ENCODE measurements at regions not wholly inside any gene's neighbourhood (a gene's known extent, or its start where the extent isn't known, plus 50 kb on each side); places are given as distances from the start of the nearest gene placed in this dataset.
A peak's percentile ranks its signal among the peaks of the same experiment; 100 is the strongest.

DNA sequence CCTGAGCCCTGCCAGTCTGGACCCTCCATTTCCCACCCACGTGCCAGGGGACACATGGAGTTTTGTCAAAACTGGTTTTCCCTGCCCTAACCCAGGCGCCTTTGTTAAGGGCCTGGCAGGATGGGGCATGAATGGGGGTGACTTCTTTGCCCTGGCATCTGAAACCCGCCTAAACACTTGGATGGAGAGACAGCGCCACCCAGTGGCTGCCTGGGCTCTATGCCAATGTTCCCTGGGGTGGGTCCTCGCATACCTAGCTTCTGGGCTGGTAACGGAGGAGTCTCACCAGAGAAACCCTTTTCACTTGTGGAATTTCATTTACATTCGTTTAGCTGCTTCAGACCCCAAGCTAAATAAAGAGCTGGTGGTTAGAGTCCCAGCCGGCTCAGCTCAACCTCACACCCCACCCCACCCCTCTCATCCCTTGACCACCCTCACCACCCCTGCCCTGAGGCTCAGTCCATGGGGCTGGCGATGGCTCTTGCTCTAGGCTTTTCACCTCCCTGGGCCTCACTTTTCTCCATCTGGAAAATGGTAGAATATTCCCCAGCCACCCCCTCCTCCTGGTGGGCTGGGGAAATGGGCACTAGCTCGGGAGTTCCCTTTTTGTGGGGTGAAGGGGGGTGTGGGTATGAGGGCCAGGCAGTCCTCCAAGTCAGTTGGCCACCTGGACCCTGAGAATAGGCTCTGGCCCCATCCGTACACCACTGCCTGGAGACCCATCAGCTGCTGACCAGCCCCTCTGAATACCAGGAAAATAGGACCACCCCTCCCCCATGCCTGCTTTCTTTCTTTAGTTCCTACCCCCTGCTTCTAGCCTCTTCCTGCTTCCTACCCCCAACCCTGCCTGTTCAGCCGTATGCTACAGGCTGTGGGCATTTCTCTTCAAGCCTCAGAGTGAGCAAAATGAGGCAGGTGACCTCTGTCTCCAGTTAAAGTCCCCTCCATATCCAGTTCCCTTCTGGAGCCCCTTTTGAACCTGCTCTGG lies 57.1 kb upstream of the PJA1 start:
- H3K9me3 ChIP-seq, result no peaks in the 10 kb centered on the region
- 20 to 29% methylated on average over 11 to 12 of the region's 12 CpGs for WGBS, 2 donors
- H3K27ac ChIP-seq, result no peak overlapping the region
- ATAC-seq (peak; percentile 75 to 90 (median 80)), DNase-seq (peak; percentile 49 to 73)
- H3K36me3 ChIP-seq, result no peaks in the 10 kb centered on the region
- peaks cover 0 to 30% (median 0%) of the 10 kb centered on the region in 7 donors for H3K27me3 ChIP-seq
- TF ChIP-seq, protein P1, sequence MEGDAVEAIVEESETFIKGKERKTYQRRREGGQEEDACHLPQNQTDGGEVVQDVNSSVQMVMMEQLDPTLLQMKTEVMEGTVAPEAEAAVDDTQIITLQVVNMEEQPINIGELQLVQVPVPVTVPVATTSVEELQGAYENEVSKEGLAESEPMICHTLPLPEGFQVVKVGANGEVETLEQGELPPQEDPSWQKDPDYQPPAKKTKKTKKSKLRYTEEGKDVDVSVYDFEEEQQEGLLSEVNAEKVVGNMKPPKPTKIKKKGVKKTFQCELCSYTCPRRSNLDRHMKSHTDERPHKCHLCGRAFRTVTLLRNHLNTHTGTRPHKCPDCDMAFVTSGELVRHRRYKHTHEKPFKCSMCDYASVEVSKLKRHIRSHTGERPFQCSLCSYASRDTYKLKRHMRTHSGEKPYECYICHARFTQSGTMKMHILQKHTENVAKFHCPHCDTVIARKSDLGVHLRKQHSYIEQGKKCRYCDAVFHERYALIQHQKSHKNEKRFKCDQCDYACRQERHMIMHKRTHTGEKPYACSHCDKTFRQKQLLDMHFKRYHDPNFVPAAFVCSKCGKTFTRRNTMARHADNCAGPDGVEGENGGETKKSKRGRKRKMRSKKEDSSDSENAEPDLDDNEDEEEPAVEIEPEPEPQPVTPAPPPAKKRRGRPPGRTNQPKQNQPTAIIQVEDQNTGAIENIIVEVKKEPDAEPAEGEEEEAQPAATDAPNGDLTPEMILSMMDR (IDR thresholded peaks at IDR 0.05), result peak; percentile 49 to 80 (median 76)
- H3K4me3 ChIP-seq, result no peak overlapping the region
- peaks cover 0 to 7% (median 0%) of the 10 kb centered on the region in 9 donors for H3K4me1 ChIP-seq
- intact Hi-C loops (cut with DNase I), result loop anchor here in 9 of 10 donors (1.0 to 10.0 kb wide), 11 partner anchors 62 to 396 kb away; partner anchors contain the start of gene EFNB1 (in 4 of the 9)

DNA sequence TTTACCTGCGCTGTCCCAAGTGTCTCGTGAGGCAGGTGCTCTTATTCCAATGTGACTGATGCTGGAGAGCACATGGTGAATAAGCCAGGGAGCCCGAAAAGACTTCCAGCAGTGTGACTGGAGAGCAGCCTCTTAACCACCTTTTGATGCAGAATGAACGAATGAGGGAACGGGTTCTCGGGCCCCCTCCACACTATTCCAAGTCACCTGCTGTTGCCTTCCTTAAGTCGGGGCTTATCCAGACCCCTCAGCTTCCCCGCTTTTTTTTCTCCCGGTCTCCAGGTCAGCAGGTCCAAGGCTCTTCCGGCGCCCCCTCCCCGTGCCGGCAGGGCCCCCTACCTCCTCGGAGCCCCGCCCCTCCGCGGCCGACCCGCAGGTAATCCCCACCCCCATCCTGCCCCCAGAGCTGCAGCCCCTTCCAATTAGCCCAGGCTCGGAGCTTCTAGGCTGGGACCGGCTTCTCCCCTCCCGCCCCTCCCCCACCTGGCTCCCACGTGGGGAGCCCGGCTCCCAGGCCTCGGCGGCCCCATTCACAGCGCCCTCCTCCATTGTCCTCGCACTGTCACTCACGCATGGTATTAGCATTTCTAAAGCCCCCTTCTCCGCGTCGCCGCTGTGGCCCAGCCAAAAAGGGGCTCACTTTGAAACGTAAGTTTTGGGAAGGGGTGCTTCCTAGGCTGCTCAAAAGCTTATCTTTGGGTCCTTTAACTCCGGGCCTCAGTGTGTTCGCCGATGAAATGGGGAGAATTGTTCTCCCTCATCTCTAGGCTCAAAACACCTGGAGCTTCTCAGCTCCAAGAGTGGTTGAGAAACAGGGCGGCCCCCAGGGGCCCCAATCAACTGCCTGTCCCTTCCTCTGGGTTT lies 56.2 kb upstream of the PJA1 start:
- peaks cover 0 to 30% (median 0%) of the 10 kb centered on the region in 7 donors for H3K27me3 ChIP-seq
- no peaks in the 10 kb centered on the region for H3K9me3 ChIP-seq
- 30% methylated on average over 23 to 35 of the region's 38 CpGs for WGBS, 2 donors
- no peak for DNase-seq
- H3K27ac ChIP-seq, result no peak overlapping the region
- no peak for ATAC-seq
- intact Hi-C loops (cut with DNase I), result loop anchor here in 9 of 10 donors (1.0 to 10.0 kb wide), 11 partner anchors 63 to 395 kb away; partner anchors contain the start of gene EFNB1 (in 4 of the 9)
- H3K36me3 ChIP-seq, result no peaks in the 10 kb centered on the region
- TF ChIP-seq, protein P1 (IDR thresholded peaks at IDR 0.05), result no peak
- no peak overlapping the region for H3K4me3 ChIP-seq
- peaks cover 0 to 7% (median 0%) of the 10 kb centered on the region in 9 donors for H3K4me1 ChIP-seq

DNA sequence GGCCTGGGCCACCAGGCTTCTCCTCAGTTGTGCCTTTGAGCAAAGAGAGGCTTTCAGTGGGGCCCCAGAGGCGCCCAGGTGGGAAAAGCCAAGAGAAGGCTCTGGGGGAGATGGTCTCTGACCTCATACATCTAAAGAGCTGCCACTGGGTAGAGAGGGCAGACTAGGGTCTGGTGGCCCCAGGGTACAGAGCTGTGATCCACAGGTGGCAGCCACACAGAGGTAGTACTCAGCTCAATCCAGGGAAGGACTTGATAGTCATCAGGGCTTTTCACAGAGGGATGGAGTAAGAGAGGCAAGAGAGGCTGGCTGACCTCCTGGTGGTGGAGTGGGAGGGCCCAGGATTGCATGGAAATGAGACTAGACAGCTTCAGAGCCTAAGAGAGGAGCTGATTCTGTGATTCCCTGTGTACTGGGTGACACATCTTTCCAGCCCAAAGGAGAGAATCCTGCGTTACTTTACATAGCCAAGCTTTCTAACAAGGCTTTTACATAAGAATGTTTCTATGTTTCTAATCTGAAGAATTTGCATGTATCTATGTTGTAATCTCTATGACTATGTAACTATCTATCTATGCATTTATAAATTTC lies 53.2 kb upstream of the PJA1 start:
- DNase-seq (no peak), ATAC-seq (no peak)
- H3K27me3 ChIP-seq, result peaks cover 0 to 26% (median 0%) of the 10 kb centered on the region in 7 donors
- no peaks in the 10 kb centered on the region for H3K9me3 ChIP-seq
- TF ChIP-seq, protein P1 (IDR thresholded peaks at IDR 0.05), result no peak
- H3K36me3 ChIP-seq, result no peaks in the 10 kb centered on the region
- peaks cover 0 to 7% (median 0%) of the 10 kb centered on the region in 9 donors for H3K4me1 ChIP-seq
- WGBS, 2 donors, result 96 to 100% methylated on average over 2 of the region's 2 CpGs
- intact Hi-C loops (cut with DNase I), result loop anchor here in 4 of 10 donors (5.0 to 10.0 kb wide), 3 partner anchors 54 to 396 kb away; partner anchors contain the start of gene PJA1 (in 1 of the 4)
- no peak overlapping the region for H3K27ac ChIP-seq
- H3K4me3 ChIP-seq, result no peak overlapping the region

Data from heart right ventricle (tissue), 16 donors.